OCI-LY3 (cell line): ENCODE measurements at regions not wholly inside any gene's neighbourhood (a gene's known extent, or its start where the extent isn't known, plus 50 kb on each side); places are given as distances from the start of the nearest gene placed in this dataset.

Experiments used
- H2AFZ ChIP-seq: fragments of 200-600, 300-600 bp; shearing (Covaris generic); 2 replicates; pipeline ENCODE4 v1.6.0; 2014; ENCODE audit warnings: antibody characterized with exemption, low read depth, low read length
- H3K27ac ChIP-seq: fragments of 200-600, 300-600 bp; sonication (generic); 2 replicates; pipeline ENCODE4 v1.5.1; 2014; ENCODE audit warnings: mild to moderate bottlenecking, low read length, moderate library complexity, mixed read lengths
- H3K27me3 ChIP-seq: fragments of 200-600, 300-600 bp; sonication (generic); 2 replicates; pipeline ENCODE4 v1.6.1; 2014; ENCODE audit warnings: low read depth, low read length, mixed read lengths
- H3K36me3 ChIP-seq: fragments of 200-600, 300-600 bp; sonication (generic); replicated peaks from 2 replicates; pipeline ENCODE3; 2014; ENCODE audit warnings: low read depth, low read length, mixed read lengths
- H3K4me1 ChIP-seq: fragments of 300-600, 200-600 bp; sonication (generic); 2 replicates; pipeline ENCODE4 v1.6.1; 2014; ENCODE audit warnings: low read length, mixed read lengths
- H3K4me2 ChIP-seq: fragments of 200-600, 300-600 bp; sonication (generic); 2 replicates; pipeline ENCODE4 v1.6.1; 2014; ENCODE audit warnings: low read length, mixed read lengths
- H3K4me3 ChIP-seq: fragments of 300-600, 200-600 bp; sonication (generic); 2 replicates; pipeline ENCODE4 v1.5.1; 2014; ENCODE audit warnings: antibody characterized with exemption, mild to moderate bottlenecking, low read length, moderate library complexity
- H3K79me2 ChIP-seq: fragments of 300-600, 200-600 bp; shearing (Covaris generic); 2 replicates; pipeline ENCODE4 v1.6.1; 2014; ENCODE audit warnings: mild to moderate bottlenecking, low read length, mixed read lengths
- H3K9ac ChIP-seq: fragments of 300-600, 200-600 bp; shearing (Covaris generic); 2 replicates; pipeline ENCODE4 v1.6.0; 2014; ENCODE audit warnings: mild to moderate bottlenecking, low read length, moderate library complexity
- H3K9me3 ChIP-seq: fragments of 200-600, 300-600 bp; shearing (Covaris generic); 2 replicates; pipeline ENCODE4 v1.6.1; 2014; ENCODE audit warnings: low read length, mixed read lengths; ENCODE audit not compliant: insufficient read depth
- H4K20me1 ChIP-seq: fragments of 200-600, 300-600 bp; sonication (generic); 2 replicates; pipeline ENCODE4 v1.6.1; 2016; ENCODE audit warnings: low read length, mixed read lengths; ENCODE audit not compliant: insufficient read depth
- EZH2phosphoT487 ChIP-seq: fragments of 200-600 bp; shearing (Covaris generic); IDR thresholded peaks from 2 replicates; pipeline ENCODE4 v1.6.1; 2018; ENCODE audit warnings: antibody characterized with exemption, mixed run types, low read depth
- TF ChIP-seq, protein P1 (sequence below): fragments of 200-600, 300-600 bp; sonication (generic); IDR thresholded peaks from 2 replicates; pipeline ENCODE4 v1.5.1; 2014; ENCODE audit warnings: antibody characterized with exemption, low read length, low read depth

DNA sequence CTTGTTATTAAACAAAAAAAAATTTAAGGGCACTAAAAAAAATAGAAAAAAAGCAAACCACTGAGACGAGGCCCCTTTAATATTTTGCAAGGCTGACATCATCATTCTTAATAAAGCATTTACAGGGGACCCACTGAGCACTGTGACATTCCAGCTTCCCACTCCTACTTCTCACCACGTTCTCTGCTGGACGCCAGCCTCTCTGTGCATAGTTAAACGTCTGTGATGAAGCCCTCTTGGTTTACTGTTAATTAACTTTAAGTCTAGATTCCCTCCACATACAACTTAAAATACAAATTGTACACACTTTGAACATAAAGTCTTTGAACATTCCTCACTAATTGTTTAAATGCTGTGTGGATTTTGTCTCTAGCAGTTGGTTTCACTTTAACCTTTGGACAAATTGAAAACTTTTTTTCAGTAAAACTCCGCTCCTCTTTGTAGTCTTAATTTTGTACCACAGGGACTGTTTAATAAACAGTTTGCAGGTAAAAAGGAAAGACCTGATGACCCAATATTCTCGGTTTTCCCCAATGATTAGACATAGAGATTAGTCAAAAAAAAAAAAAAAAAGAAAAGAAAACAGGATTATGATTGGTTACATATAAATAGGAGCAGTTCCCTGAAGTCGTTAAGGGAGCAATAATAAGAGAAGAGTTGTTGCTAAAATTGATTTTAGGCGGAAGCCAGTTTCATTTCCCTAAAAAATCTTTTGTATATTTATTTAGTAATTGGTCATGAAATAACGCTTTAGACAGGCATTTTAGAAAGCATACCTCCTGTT, 219.8 kb downstream of the MZT1 start:
- Histone ChIP-seq H3K4me1 (no peaks in the 10 kb centered on the region), H3K9ac (no peak overlapping the region), H4K20me1 (no peaks in the 10 kb centered on the region), H3K4me3 (no peak overlapping the region), H3K27ac (no peak overlapping the region), H3K27me3 (no peaks in the 10 kb centered on the region), H3K9me3 (no peaks in the 10 kb centered on the region), H3K36me3 (no peaks in the 10 kb centered on the region), H3K4me2 (peak overlapping the region; percentile 2; the same call in 1 of the 2 replicates), H3K79me2 (no peaks in the 10 kb centered on the region), H2AFZ (no peak overlapping the region)
- TF ChIP-seq, protein P1, sequence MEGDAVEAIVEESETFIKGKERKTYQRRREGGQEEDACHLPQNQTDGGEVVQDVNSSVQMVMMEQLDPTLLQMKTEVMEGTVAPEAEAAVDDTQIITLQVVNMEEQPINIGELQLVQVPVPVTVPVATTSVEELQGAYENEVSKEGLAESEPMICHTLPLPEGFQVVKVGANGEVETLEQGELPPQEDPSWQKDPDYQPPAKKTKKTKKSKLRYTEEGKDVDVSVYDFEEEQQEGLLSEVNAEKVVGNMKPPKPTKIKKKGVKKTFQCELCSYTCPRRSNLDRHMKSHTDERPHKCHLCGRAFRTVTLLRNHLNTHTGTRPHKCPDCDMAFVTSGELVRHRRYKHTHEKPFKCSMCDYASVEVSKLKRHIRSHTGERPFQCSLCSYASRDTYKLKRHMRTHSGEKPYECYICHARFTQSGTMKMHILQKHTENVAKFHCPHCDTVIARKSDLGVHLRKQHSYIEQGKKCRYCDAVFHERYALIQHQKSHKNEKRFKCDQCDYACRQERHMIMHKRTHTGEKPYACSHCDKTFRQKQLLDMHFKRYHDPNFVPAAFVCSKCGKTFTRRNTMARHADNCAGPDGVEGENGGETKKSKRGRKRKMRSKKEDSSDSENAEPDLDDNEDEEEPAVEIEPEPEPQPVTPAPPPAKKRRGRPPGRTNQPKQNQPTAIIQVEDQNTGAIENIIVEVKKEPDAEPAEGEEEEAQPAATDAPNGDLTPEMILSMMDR = no peak
- no peak for TF ChIP-seq EZH2phosphoT487

DNA sequence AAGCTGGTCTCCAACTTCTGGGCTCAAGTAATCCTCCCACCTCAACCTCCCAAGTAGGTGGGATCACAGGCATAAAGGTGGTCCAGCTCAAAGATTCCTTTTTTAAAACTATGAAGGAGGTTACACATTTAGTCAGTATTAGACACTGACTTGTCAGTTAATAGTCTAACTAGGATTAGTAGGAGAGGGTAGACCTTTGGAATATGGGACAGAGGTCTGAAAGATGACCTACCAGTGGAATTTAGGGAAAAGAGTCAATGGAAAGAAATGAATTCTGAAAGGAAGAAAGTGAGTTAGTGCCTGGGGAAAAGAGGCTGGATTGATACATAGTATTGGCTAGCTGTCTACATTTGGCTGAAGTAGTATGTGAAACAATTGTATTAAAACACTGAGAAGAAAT, 220.7 kb downstream of the MZT1 start:
- Histone ChIP-seq H4K20me1 (no peaks in the 10 kb centered on the region), H3K27ac (no peak overlapping the region), H3K4me1 (no peaks in the 10 kb centered on the region), H2AFZ (no peak overlapping the region), H3K9me3 (no peaks in the 10 kb centered on the region), H3K79me2 (no peaks in the 10 kb centered on the region), H3K4me3 (no peak overlapping the region), H3K4me2 (no peak overlapping the region), H3K27me3 (no peaks in the 10 kb centered on the region), H3K36me3 (no peaks in the 10 kb centered on the region), H3K9ac (no peak overlapping the region)
- TF ChIP-seq, protein P1 = no peak
- TF ChIP-seq EZH2phosphoT487 = no peak

DNA sequence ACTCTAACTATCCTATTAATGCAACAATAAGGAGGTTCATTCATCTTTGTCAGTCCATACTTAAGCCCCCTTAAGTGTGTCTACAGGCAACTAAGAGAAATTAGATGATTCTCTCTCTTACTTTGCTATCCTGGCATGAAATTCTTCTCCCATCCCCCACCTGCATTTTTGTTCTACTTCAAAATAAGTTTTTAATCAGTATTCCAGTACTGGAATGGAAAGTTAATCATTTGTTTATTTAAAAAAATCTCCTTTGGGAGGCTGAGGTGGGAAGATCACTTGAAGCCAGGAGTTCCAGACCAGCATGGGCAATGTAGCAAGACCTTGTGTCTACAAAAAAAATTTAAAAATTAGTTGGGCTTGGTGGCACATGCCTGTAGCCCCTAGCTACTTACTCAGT, 222.1 kb downstream of the MZT1 start:
- Histone ChIP-seq H3K9ac (no peak overlapping the region), H2AFZ (no peak overlapping the region), H3K4me1 (no peaks in the 10 kb centered on the region), H4K20me1 (no peaks in the 10 kb centered on the region), H3K4me3 (no peak overlapping the region), H3K4me2 (no peak overlapping the region), H3K9me3 (no peaks in the 10 kb centered on the region), H3K27ac (no peak overlapping the region), H3K36me3 (no peaks in the 10 kb centered on the region), H3K27me3 (no peaks in the 10 kb centered on the region), H3K79me2 (no peaks in the 10 kb centered on the region)
- TF ChIP-seq EZH2phosphoT487 = no peak
- TF ChIP-seq, protein P1 = no peak

DNA sequence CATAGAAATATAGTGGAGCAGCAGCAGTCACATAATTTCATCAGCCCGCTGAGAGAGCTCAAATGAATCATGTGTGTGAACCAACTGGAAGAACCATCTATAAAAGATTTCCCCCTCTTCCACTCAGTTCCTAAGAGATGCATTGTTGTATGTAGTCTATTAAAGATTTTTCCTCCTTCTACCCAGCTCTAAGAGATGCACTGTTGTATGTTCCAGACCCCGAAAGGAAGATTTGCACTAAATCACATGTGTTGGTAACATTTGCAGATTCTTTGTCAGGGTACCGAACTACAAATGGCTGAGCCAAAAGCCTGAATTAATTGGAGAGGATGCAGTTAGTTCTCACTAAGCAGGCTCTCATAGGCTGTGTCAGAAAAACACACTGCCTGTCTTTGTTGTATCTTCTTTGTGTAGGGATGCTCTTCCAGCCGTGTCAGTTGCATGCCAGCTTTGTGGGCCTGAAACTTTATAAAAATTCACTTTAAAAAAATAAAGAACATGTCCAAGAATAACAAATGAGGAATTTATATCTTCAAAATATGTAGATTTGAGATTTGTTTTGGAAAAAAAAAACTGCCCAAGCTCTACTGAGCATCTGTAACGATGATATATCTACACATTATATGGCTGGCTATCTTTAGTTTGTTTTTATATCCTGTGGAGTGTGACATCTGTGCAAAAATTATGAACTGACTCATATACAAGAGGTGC, 223.1 kb downstream of the MZT1 start:
- Histone ChIP-seq H3K4me2 (no peak overlapping the region), H3K4me1 (no peaks in the 10 kb centered on the region), H3K36me3 (no peaks in the 10 kb centered on the region), H2AFZ (no peak overlapping the region), H3K4me3 (no peak overlapping the region), H3K79me2 (no peaks in the 10 kb centered on the region), H3K9me3 (no peaks in the 10 kb centered on the region), H3K27ac (no peak overlapping the region), H4K20me1 (no peaks in the 10 kb centered on the region), H3K9ac (no peak overlapping the region), H3K27me3 (no peaks in the 10 kb centered on the region)
- no peak for TF ChIP-seq EZH2phosphoT487
- TF ChIP-seq, protein P1 = no peak
